HepG2 (cell line): ENCODE measurements at regions not wholly inside any gene's neighbourhood (a gene's known extent, or its start where the extent isn't known, plus 50 kb on each side); places are given as distances from the start of the nearest gene placed in this dataset.

Source experiments
- BRCA1 ChIP-seq: sonication (generic); formaldehyde crosslinking; IDR thresholded peaks from 2 replicates; pipeline ENCODE4 v1.4.0; 2020; ENCODE audit warnings: missing genetic modification reagents
- DDIT3 ChIP-seq: sonication (generic); formaldehyde crosslinking; IDR thresholded peaks from 2 replicates; pipeline ENCODE4 v1.4.0; 2020; ENCODE audit warnings: mild to moderate bottlenecking, missing genetic modification reagents
- DR1 ChIP-seq: sonication (generic); formaldehyde crosslinking; IDR thresholded peaks from 2 replicates; pipeline ENCODE4 v1.8.0; 2021; ENCODE audit warnings: mild to moderate bottlenecking, missing genetic modification reagents, inconsistent platforms
- MTA3 ChIP-seq: sonication (generic); formaldehyde crosslinking; IDR thresholded peaks from 2 replicates; pipeline ENCODE4 v1.4.0; 2020; ENCODE audit warnings: missing genetic modification reagents
- SAFB2 ChIP-seq: sonication (generic); formaldehyde crosslinking; IDR thresholded peaks from 2 replicates; pipeline ENCODE4 v1.5.1; 2020; ENCODE audit warnings: missing genetic modification reagents, low read depth, mild to moderate bottlenecking, borderline replicate concordance
- SOX6 ChIP-seq, 2 experiments: fragments of 450-650 bp in 1 of 2; sonication (generic) in 1 of 2; formaldehyde crosslinking in 1 of 2; IDR thresholded peaks; 2 replicates each; pipeline versions ENCODE4 v1.4.0 to v1.6.1; 2017 to 2020; ENCODE audit warnings: antibody characterized with exemption in 1 of 2, mild to moderate bottlenecking in 1 of 2, missing genetic modification reagents in 1 of 2
- TRAFD1 ChIP-seq: sonication (generic); formaldehyde crosslinking; IDR thresholded peaks from 2 replicates; pipeline ENCODE4 v1.5.1; 2020; ENCODE audit warnings: missing genetic modification reagents, mild to moderate bottlenecking, borderline replicate concordance
- ZFP36 ChIP-seq: fragments of 150-350 bp; IDR thresholded peaks from 2 replicates; pipeline ENCODE4 v1.6.1; 2018; ENCODE audit warnings: borderline replicate concordance, low read length, low read depth; ENCODE audit not compliant: partially characterized antibody
- ZNF18 ChIP-seq: sonication (generic); formaldehyde crosslinking; IDR thresholded peaks from 2 replicates; pipeline ENCODE4 v1.8.0; 2022; ENCODE audit warnings: mild to moderate bottlenecking, missing genetic modification reagents; ENCODE audit not compliant: insufficient replicate concordance
- ZNF292 ChIP-seq: sonication (generic); formaldehyde crosslinking; IDR thresholded peaks from 2 replicates; pipeline ENCODE4 v1.8.1; 2022; ENCODE audit warnings: mild to moderate bottlenecking, low read depth, missing genetic modification reagents, borderline replicate concordance
- ZNF407 ChIP-seq: sonication (generic); formaldehyde crosslinking; IDR thresholded peaks from one replicate; pipeline ENCODE4 v1.5.1; 2020; ENCODE audit warnings: mild to moderate bottlenecking, missing genetic modification reagents; ENCODE audit errors: not compliant biosample characterization
- ZNF761 ChIP-seq: sonication (generic); formaldehyde crosslinking; conservative IDR thresholded peaks from 2 replicates; pipeline ENCODE4 v1.4.0; 2020; ENCODE audit warnings: mild to moderate bottlenecking, missing genetic modification reagents
- ZNF772 ChIP-seq: sonication (generic); formaldehyde crosslinking; IDR thresholded peaks from 2 replicates; pipeline ENCODE4 v1.5.0; 2020; ENCODE audit warnings: mild to moderate bottlenecking, missing genetic modification reagents
- ZNF83 ChIP-seq: sonication (generic); formaldehyde crosslinking; IDR thresholded peaks from 2 replicates; pipeline ENCODE4 v1.4.0; 2020; ENCODE audit warnings: missing genetic modification reagents, mild to moderate bottlenecking, borderline replicate concordance

GRCh38 chr10:78458983-78459638 lies 425.4 kb downstream of the RPS24 start (continued):
- TF ChIP-seq ZNF407 (no peak), TRAFD1 (CRISPR knock-in tag) (no peak), SOX6 (IDR thresholded peaks at IDR 0.05) (no peak), SOX6 (CRISPR knock-in tag; IDR thresholded peaks at IDR 0.05) (peak; percentile 98), DDIT3 (CRISPR knock-in tag) (no peak), ZNF772 (no peak), ZNF292 (CRISPR knock-in tag) (peak; percentile 91; the same call in 1 of the 2 replicates), ZNF18 (CRISPR knock-in tag) (no peak), SAFB2 (CRISPR knock-in tag) (no peak; the same call in 1 of the 2 replicates), ZNF761 (CRISPR knock-in tag) (no peak), ZFP36 (peak; percentile 11), ZNF83 (CRISPR knock-in tag) (no peak), MTA3 (CRISPR knock-in tag) (no peak), DR1 (no peak; the same call in 1 of the 2 replicates), BRCA1 (no peak)
